Coronary artery (tissue), 2 donors: ENCODE measurements at regions not wholly inside any gene's neighbourhood (a gene's known extent, or its start where the extent isn't known, plus 50 kb on each side); places are given as distances from the start of the nearest gene placed in this dataset.

Experiments used
- DNase-seq: peaks from one replicate; pipeline ENCODE4 v3.0.0-alpha.2; 2017; ENCODE audit warnings: low spot score
- H3K27ac ChIP-seq, 2 donors: fragments of 200-600 bp; sonication (generic); one replicate each; pipeline ENCODE4 v1.5.1; 2016 to 2019
- H3K4me3 ChIP-seq: fragments of 200-600 bp; sonication (generic); 2 replicates; pipeline ENCODE4 v1.5.1; 2016; ENCODE audit warnings: mild to moderate bottlenecking, moderate library complexity
- CTCF ChIP-seq: fragments of 200-600 bp; sonication (generic); IDR thresholded peaks from one replicate; pipeline ENCODE4 v1.5.1; 2019; ENCODE audit warnings: antibody characterized with exemption

- TF ChIP-seq CTCF = no peak
- DNase-seq = no peak
- Histone ChIP-seq H3K4me3 (no peak overlapping the region), H3K27ac (no peak overlapping the region)
Measured at GRCh38 chr10:33506391-33506790, 171.9 kb upstream of the NRP1 start.

GRCh38 chr10:33501161-33501560, 166.7 kb upstream of the NRP1 start:
- no peak for TF ChIP-seq CTCF
- no peak overlapping the region for H3K27ac ChIP-seq
- H3K4me3 ChIP-seq = no peak overlapping the region
- DNase-seq = no peak

- no peak for DNase-seq
- Histone ChIP-seq H3K27ac (no peak overlapping the region), H3K4me3 (no peak overlapping the region)
- TF ChIP-seq CTCF = no peak
Measured at GRCh38 chr10:33498391-33498891, 164.0 kb upstream of the NRP1 start.

GRCh38 chr10:33497338-33497737, 162.9 kb upstream of the NRP1 start:
- no peak overlapping the region for H3K4me3 ChIP-seq
- H3K27ac ChIP-seq = no peak overlapping the region
- TF ChIP-seq CTCF = no peak
- no peak for DNase-seq

- no peak overlapping the region for H3K27ac ChIP-seq
- no peak for TF ChIP-seq CTCF
- H3K4me3 ChIP-seq = no peak overlapping the region
- DNase-seq = no peak
Measured at GRCh38 chr10:33496096-33496495, 161.6 kb upstream of the NRP1 start.

GRCh38 chr10:33494694-33495265, 160.3 kb upstream of the NRP1 start:
- Histone ChIP-seq H3K27ac (no peak overlapping the region), H3K4me3 (no peak overlapping the region)
- no peak for TF ChIP-seq CTCF
- no peak for DNase-seq

- Histone ChIP-seq H3K27ac (no peak overlapping the region), H3K4me3 (no peak overlapping the region)
- TF ChIP-seq CTCF = no peak
- no peak for DNase-seq
Measured at GRCh38 chr10:33493978-33494377, 159.5 kb upstream of the NRP1 start.
